ENCODE measurements at regions not wholly inside any gene's neighbourhood (a gene's known extent, or its start where the extent isn't known, plus 50 kb on each side); places are given as distances from the start of the nearest gene placed in this dataset.

DNA sequence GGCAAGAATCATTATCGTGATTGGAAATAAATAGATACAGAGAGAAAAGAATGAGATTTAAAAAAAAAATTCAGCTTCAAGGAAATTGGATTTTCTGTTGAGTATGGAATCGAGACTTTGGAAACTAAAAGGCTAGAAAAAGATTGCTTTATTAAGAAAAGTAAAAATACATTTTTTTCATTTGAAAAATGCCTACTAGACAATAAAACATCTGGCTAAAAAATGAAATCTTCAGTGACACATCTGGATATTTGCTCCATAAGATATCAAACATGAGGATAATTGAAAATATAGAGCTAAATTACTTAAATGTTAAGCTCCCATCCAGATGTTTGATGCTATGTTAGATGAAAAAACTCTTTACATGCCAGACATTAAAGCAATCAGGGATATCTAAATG lies 879.5 kb downstream of the TSN start:
- intact Hi-C loops (cut with DNase I): no loop called here
- H3K27me3 ChIP-seq: no peaks in the 10 kb centered on the region
- no peak overlapping the region for H3K27ac ChIP-seq
- H3K4me1 ChIP-seq: no peaks in the 10 kb centered on the region
- no peaks in the 10 kb centered on the region for H3K9me3 ChIP-seq
- no peak for DNase-seq
- 64 to 74% methylated on average over 2 of the region's 2 CpGs for WGBS, 2 donors
- no peaks in the 10 kb centered on the region for H3K36me3 ChIP-seq
- no peak for TF ChIP-seq POLR2A (IDR thresholded peaks at IDR 0.05)
- TF ChIP-seq, protein P1, sequence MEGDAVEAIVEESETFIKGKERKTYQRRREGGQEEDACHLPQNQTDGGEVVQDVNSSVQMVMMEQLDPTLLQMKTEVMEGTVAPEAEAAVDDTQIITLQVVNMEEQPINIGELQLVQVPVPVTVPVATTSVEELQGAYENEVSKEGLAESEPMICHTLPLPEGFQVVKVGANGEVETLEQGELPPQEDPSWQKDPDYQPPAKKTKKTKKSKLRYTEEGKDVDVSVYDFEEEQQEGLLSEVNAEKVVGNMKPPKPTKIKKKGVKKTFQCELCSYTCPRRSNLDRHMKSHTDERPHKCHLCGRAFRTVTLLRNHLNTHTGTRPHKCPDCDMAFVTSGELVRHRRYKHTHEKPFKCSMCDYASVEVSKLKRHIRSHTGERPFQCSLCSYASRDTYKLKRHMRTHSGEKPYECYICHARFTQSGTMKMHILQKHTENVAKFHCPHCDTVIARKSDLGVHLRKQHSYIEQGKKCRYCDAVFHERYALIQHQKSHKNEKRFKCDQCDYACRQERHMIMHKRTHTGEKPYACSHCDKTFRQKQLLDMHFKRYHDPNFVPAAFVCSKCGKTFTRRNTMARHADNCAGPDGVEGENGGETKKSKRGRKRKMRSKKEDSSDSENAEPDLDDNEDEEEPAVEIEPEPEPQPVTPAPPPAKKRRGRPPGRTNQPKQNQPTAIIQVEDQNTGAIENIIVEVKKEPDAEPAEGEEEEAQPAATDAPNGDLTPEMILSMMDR (IDR thresholded peaks at IDR 0.05): no peak
- H3K4me3 ChIP-seq: no peak overlapping the region

DNA sequence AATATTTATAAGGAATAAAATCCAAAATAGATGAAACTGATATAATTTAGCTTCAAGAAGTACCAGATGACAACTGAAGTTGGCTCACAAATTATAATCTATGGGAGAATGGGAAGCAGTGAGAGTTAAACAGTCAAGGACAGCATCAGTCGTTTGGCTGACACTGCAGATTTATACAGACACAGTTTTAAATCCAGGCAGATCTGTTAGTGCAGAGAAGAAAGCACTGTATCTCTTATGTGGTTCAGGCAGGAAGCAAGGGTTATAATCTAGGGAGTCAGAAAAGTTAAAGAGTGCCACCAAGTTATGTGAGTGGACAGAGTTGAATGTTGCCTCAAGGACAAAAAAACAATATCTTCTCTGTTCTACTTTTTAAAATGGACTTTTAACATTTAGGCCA lies 880.2 kb downstream of the TSN start:
- H3K4me1 ChIP-seq: no peaks in the 10 kb centered on the region
- TF ChIP-seq, protein P1 (IDR thresholded peaks at IDR 0.05): no peak
- no peak for TF ChIP-seq POLR2A (IDR thresholded peaks at IDR 0.05)
- intact Hi-C loops (cut with DNase I): no loop called here
- no peaks in the 10 kb centered on the region for H3K27me3 ChIP-seq
- H3K9me3 ChIP-seq: no peaks in the 10 kb centered on the region
- no peak overlapping the region for H3K4me3 ChIP-seq
- no peak overlapping the region for H3K27ac ChIP-seq
- DNase-seq: no peak
- WGBS, 2 donors: 26% methylated on average over 1 of the region's 1 CpG
- H3K36me3 ChIP-seq: no peaks in the 10 kb centered on the region

DNA sequence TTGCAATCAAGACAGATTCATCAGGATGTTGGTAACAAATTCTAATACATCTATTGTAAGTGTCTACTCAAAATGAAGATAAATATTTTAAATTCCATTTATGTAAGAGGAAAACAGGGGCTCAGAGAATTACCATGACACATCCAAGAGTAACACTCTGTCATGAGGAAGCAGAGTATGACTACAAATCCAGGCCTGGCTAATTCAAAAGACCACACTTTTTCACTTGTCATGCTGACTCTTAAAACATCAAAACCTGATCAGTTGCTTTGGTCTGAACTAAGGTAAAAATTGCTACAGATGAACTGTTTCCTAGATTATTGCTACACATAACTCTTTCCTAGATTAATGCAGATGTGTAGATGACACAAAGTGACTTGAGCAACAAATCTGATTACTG lies 880.6 kb downstream of the TSN start:
- no peak for DNase-seq
- TF ChIP-seq, protein P1 (IDR thresholded peaks at IDR 0.05): no peak
- TF ChIP-seq POLR2A (IDR thresholded peaks at IDR 0.05): no peak
- no peak overlapping the region for H3K27ac ChIP-seq
- H3K36me3 ChIP-seq: no peaks in the 10 kb centered on the region
- H3K4me3 ChIP-seq: no peak overlapping the region
- intact Hi-C loops (cut with DNase I): no loop called here
- no peaks in the 10 kb centered on the region for H3K9me3 ChIP-seq
- H3K27me3 ChIP-seq: no peaks in the 10 kb centered on the region
- no peaks in the 10 kb centered on the region for H3K4me1 ChIP-seq

DNA sequence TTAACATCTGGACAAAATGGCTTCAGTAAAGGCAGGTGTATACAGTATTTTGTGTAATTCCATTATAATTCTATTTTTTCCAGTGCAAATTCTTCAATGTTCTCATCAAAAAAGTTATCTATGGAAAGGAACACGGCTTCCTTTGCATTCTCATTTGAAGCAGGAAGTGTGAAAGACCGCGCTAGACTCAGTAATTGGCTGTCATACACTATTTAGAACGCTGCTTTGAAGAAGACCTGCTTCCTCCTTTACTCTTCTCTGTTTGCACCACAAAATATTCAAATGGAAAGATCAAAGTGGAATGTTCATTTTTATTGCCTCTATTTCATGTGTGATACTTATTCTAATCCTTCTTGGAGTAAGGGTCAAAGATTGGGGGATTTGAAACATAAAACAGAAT lies 883.7 kb downstream of the TSN start:
- WGBS, 2 donors: 63 to 72% methylated on average over 4 of the region's 4 CpGs
- intact Hi-C loops (cut with DNase I): no loop called here

DNA sequence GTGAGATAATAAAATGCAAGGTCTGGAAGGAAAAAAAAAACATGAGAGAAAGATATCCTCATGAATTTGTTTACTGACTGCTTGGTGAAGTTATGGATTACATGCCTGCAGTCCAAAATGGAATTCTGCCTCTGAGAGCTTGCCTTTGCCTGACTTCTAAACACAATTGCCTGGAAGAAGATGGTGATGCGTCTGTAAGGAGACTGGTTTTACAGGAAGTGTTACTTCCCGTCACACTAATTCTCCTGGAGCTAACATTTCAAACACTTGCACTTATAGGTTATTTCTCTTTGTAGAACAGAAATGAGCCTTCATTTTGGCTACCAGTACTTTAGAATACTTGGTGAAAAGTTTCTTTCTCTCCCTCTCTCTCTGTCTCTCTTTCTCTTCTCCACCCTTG lies 884.3 kb downstream of the TSN start:
- Histone ChIP-seq H3K9me3 (no peaks in the 10 kb centered on the region), H3K27me3 (no peaks in the 10 kb centered on the region), H3K4me1 (no peaks in the 10 kb centered on the region), H3K36me3 (no peaks in the 10 kb centered on the region), H3K27ac (no peak overlapping the region), H3K4me3 (no peak overlapping the region)
- DNase-seq: no peak
- WGBS, 2 donors: 34 to 55% methylated on average over 2 of the region's 2 CpGs
- intact Hi-C loops (cut with DNase I): no loop called here
- TF ChIP-seq, protein P1 (IDR thresholded peaks at IDR 0.05): no peak
- TF ChIP-seq POLR2A (IDR thresholded peaks at IDR 0.05): no peak

More for the DNA sequence above, 883.7 kb downstream of the TSN start:
- Histone ChIP-seq H3K27ac (no peak overlapping the region), H3K9me3 (no peaks in the 10 kb centered on the region), H3K4me3 (no peak overlapping the region), H3K27me3 (no peaks in the 10 kb centered on the region), H3K36me3 (no peaks in the 10 kb centered on the region), H3K4me1 (no peaks in the 10 kb centered on the region)
- no peak for DNase-seq
- no peak for TF ChIP-seq POLR2A (IDR thresholded peaks at IDR 0.05)
- TF ChIP-seq, protein P1 (IDR thresholded peaks at IDR 0.05): no peak

All from esophagus squamous epithelium (tissue), 5 donors.